Peyer's patch (tissue), 4 donors: ENCODE measurements at regions not wholly inside any gene's neighbourhood (a gene's known extent, or its start where the extent isn't known, plus 50 kb on each side); places are given as distances from the start of the nearest gene placed in this dataset.

Experiments used
- DNase-seq, 3 donors: peaks; one replicate each; pipeline ENCODE4 v3.0.0-alpha.2; 2017 to 2019
- H3K27ac ChIP-seq, 4 donors: fragments of 200-600 bp; sonication (generic); one replicate each; pipeline ENCODE4 v1.5.1; 2016 to 2019
- H3K27me3 ChIP-seq, 2 donors: fragments of 200-600 bp; sonication (generic); one replicate each; pipeline ENCODE4 v1.5.1; 2019
- H3K36me3 ChIP-seq, 3 donors: fragments of 200-600 bp; sonication (generic); one replicate each; pipeline ENCODE4 v1.5.1; 2016 to 2019
- H3K4me1 ChIP-seq, 4 donors: fragments of 200-600 bp; sonication (generic); one replicate each; pipeline ENCODE4 v1.5.1; 2016 to 2019
- H3K4me3 ChIP-seq, 4 donors: fragments of 200-600 bp; sonication (generic); 1 replicate in 3 of 4; 2 replicates in 1 of 4; pipeline ENCODE4 v1.5.1; 2016 to 2019; ENCODE audit warnings: mild to moderate bottlenecking in 1 of 4
- H3K9me3 ChIP-seq, 4 donors: fragments of 200-600 bp; sonication (generic); one replicate each; pipeline ENCODE4 v1.5.1; 2016 to 2019; ENCODE audit warnings: mild to moderate bottlenecking in 1 of 4
- POLR2A ChIP-seq, 2 donors: fragments of 450-650 bp; IDR thresholded peaks; one replicate each; pipeline ENCODE4 v1.5.1; 2017; ENCODE audit warnings: antibody characterized with exemption in 2 of 2, mild to moderate bottlenecking in 2 of 2, moderate library complexity in 2 of 2
- TF ChIP-seq, protein P1 (sequence below), 6 experiments: fragments of 450-650 bp in 4 of 6; fragments of 200-600 bp in 2 of 6; sonication (generic) in 1 of 6; IDR thresholded peaks; one replicate each; pipeline ENCODE4 v1.5.1; 2017 to 2019; ENCODE audit warnings: antibody characterized with exemption in 6 of 6, mild to moderate bottlenecking in 3 of 6, moderate library complexity in 1 of 6

DNA sequence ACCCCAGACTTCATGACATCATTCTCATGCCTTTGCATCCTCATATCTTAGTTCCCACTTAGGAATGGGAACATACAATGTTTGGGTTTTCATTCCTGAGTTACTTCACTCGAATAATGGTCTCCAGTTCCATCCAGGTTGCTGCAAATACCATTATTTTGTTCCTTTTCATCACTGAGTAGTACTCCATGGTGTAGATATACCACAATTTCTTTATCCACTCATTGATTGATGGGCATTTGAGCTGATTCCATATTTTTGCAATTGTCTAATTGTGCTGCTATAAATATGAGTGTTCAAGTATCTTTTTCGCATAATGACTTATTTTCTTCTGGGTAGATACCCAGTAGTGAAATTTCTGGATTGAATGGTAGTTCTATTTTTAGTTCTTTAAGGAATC, 1026.8 kb downstream of the STPG2 start:
- H3K36me3 ChIP-seq = no peaks in the 10 kb centered on the region
- no peak for DNase-seq
- no peaks in the 10 kb centered on the region for H3K27me3 ChIP-seq
- TF ChIP-seq POLR2A (IDR thresholded peaks at IDR 0.05) = no peak
- no peak overlapping the region for H3K27ac ChIP-seq
- no peaks in the 10 kb centered on the region for H3K9me3 ChIP-seq
- no peak overlapping the region for H3K4me3 ChIP-seq
- H3K4me1 ChIP-seq = no peaks in the 10 kb centered on the region

DNA sequence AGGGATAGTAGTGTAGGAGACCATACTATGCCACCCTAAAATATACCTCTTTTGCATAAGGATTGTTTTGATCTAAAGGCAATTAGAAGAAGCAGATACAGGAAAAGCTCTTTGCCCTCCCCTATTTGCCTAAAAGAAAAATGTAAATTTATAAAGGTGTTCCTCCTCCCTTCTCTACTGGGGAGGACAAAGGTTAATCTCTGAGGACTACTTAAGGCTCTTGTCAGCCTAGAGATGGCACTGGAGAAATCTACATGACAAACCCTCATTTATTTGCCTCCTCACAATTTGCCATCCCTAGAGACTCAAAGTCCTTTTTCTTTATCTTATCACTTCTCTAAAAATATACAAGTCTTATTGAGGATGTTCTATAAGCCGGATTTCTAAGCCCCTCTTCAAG, 1021.8 kb downstream of the STPG2 start:
- Histone ChIP-seq H3K27ac (no peak overlapping the region), H3K4me3 (no peak overlapping the region), H3K9me3 (no peaks in the 10 kb centered on the region), H3K27me3 (no peaks in the 10 kb centered on the region), H3K36me3 (no peaks in the 10 kb centered on the region), H3K4me1 (no peaks in the 10 kb centered on the region)
- TF ChIP-seq, protein P1, sequence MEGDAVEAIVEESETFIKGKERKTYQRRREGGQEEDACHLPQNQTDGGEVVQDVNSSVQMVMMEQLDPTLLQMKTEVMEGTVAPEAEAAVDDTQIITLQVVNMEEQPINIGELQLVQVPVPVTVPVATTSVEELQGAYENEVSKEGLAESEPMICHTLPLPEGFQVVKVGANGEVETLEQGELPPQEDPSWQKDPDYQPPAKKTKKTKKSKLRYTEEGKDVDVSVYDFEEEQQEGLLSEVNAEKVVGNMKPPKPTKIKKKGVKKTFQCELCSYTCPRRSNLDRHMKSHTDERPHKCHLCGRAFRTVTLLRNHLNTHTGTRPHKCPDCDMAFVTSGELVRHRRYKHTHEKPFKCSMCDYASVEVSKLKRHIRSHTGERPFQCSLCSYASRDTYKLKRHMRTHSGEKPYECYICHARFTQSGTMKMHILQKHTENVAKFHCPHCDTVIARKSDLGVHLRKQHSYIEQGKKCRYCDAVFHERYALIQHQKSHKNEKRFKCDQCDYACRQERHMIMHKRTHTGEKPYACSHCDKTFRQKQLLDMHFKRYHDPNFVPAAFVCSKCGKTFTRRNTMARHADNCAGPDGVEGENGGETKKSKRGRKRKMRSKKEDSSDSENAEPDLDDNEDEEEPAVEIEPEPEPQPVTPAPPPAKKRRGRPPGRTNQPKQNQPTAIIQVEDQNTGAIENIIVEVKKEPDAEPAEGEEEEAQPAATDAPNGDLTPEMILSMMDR (IDR thresholded peaks at IDR 0.05) = no peak
- no peak for TF ChIP-seq POLR2A (IDR thresholded peaks at IDR 0.05)
- DNase-seq = no peak

DNA sequence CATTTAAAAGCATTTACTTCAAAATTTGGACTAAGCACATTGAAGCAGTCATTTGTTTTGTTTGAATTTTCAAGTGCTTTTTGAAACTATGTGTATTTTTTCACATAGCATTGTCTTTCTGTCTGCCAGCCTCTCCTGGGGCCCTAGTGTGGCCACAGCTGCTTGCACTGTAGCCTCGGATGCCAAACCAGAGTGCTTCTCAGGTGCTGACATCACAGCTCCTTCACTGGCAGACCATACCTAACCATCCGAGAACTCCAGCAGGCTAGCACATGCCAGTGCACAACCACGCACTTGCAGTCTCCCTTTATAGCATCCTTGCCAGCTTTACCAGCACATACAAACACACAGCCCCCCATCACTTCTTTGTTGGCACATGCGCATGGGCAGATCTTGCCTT, 1019.7 kb downstream of the STPG2 start:
- no peak for DNase-seq
- Histone ChIP-seq H3K36me3 (no peaks in the 10 kb centered on the region), H3K27me3 (no peaks in the 10 kb centered on the region), H3K4me3 (no peak overlapping the region), H3K27ac (no peak overlapping the region), H3K9me3 (no peaks in the 10 kb centered on the region), H3K4me1 (no peaks in the 10 kb centered on the region)
- TF ChIP-seq POLR2A (IDR thresholded peaks at IDR 0.05) = no peak
- TF ChIP-seq, protein P1 (IDR thresholded peaks at IDR 0.05) = no peak

DNA sequence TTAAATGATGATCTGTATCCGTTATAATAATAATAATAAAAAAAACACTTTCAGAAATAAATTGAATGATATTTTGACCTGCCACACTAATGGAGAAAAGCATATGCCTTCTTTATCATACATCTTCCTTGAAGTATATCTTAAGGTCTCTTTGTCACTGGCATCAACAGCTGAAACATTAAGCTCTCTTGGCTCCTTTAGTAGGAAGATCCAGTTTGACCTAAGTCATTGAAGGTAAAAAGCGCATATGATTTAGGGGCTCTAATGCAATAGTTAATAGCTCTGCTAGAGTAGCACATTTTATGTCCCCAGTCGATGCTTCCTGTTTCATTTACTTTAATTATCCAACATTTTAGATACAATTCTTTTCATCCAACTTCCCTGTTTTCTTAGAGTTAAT, 1010.8 kb downstream of the STPG2 start:
- Histone ChIP-seq H3K4me3 (no peak overlapping the region), H3K9me3 (no peaks in the 10 kb centered on the region), H3K27me3 (no peaks in the 10 kb centered on the region), H3K4me1 (no peaks in the 10 kb centered on the region), H3K36me3 (no peaks in the 10 kb centered on the region), H3K27ac (no peak overlapping the region)
- no peak for DNase-seq
- TF ChIP-seq POLR2A (IDR thresholded peaks at IDR 0.05) = no peak
- TF ChIP-seq, protein P1 (IDR thresholded peaks at IDR 0.05) = no peak

DNA sequence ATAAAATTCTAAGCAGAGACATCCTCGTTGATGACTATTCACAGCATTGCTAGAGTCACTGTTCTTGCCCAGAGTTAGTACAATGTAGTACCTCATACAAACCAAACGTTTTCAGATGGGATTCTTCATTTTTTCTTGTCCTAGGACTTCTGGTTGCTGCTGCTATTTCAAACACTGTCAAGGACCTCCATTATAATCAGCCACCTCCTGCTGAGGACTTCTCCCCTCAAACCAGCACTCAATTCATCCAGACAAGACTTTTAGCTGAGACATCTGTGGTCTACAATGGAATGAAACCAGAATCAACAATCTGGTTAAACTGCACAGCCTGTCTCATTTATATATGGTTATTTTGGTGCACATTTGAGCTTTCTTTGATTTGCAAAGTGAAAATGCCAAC, 1008.8 kb downstream of the STPG2 start:
- no peak for DNase-seq
- no peaks in the 10 kb centered on the region for H3K27me3 ChIP-seq
- H3K9me3 ChIP-seq = no peaks in the 10 kb centered on the region
- H3K4me1 ChIP-seq = no peaks in the 10 kb centered on the region
- H3K4me3 ChIP-seq = no peak overlapping the region
- TF ChIP-seq POLR2A (IDR thresholded peaks at IDR 0.05) = no peak
- TF ChIP-seq, protein P1 (IDR thresholded peaks at IDR 0.05) = no peak
- no peaks in the 10 kb centered on the region for H3K36me3 ChIP-seq
- no peak overlapping the region for H3K27ac ChIP-seq

DNA sequence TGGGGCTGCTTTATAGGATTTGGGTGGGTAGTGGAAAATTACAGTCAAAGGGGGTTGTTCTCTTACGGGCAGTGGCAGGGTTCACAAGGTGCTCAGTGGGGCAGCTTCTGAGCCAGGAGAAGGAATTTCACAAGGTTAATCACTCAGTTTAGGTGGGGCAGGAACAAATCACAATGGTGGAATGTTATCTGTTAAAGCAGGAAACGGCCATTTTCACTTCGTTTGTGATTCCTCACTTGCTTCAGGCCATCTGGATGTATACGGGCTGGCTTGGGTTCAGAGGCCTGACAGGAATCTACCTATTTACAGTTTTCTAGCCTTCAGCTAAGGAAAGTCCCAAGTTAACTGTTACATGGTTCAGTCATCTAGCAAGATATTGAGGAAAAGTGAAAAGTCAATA, 1003.5 kb downstream of the STPG2 start:
- H3K27ac ChIP-seq = no peak overlapping the region
- no peaks in the 10 kb centered on the region for H3K4me1 ChIP-seq
- TF ChIP-seq POLR2A (IDR thresholded peaks at IDR 0.05) = no peak
- TF ChIP-seq, protein P1 (IDR thresholded peaks at IDR 0.05) = no peak
- no peak overlapping the region for H3K4me3 ChIP-seq
- no peaks in the 10 kb centered on the region for H3K27me3 ChIP-seq
- DNase-seq = no peak
- H3K9me3 ChIP-seq = no peaks in the 10 kb centered on the region
- H3K36me3 ChIP-seq = no peaks in the 10 kb centered on the region
